Nephron (organoid): ENCODE measurements at regions not wholly inside any gene's neighbourhood (a gene's known extent, or its start where the extent isn't known, plus 50 kb on each side); places are given as distances from the start of the nearest gene placed in this dataset.
"Not testable (repeated sequence)": the region's sequence is repeated elsewhere in the genome, so short reads cannot be mapped to it uniquely, and the experiment has no call there.

Source experiments
- H3K27ac Mint-ChIP-seq, 3 experiments: 2 replicates each; pipeline ENCODE4 v1.8.0; 2020; ENCODE audit warnings: mixed read lengths in 3 of 3, mild to moderate bottlenecking in 2 of 3, moderate library complexity in 1 of 3
- H3K27me3 Mint-ChIP-seq: 2 replicates; pipeline ENCODE4 v1.8.0; 2021; ENCODE audit warnings: low read depth, mild to moderate bottlenecking, moderate library complexity, mixed read lengths
- H3K36me3 Mint-ChIP-seq: 2 replicates; pipeline ENCODE4 v1.8.0; 2020; ENCODE audit warnings: low read depth, mixed read lengths
- H3K4me1 Mint-ChIP-seq: 2 replicates; pipeline ENCODE4 v1.8.0; 2020; ENCODE audit warnings: mixed read lengths
- H3K4me3 Mint-ChIP-seq, 3 experiments: 2 replicates each; pipeline ENCODE4 v1.8.0; 2020; ENCODE audit warnings: mild to moderate bottlenecking in 3 of 3, mixed read lengths in 3 of 3, moderate library complexity in 2 of 3
- H3K9me3 Mint-ChIP-seq: 2 replicates; pipeline ENCODE4 v1.8.0; 2020; ENCODE audit warnings: mixed read lengths
- CTCF ChIP-seq, 3 experiments: fragments of 200-600 bp; sonication (generic); IDR thresholded peaks; one replicate each; pipeline ENCODE4 v1.5.0; 2021; ENCODE audit warnings: antibody characterized with exemption in 3 of 3; ENCODE audit not compliant: unreplicated experiment in 3 of 3

- Mint-ChIP-seq H3K9me3 (peaks cover 2% of the 10 kb centered on the region), H3K36me3 (no peaks in the 10 kb centered on the region), H3K4me1 (no peaks in the 10 kb centered on the region), H3K27ac (no peak overlapping the region), H3K27me3 (no peaks in the 10 kb centered on the region), H3K4me3 (no peak overlapping the region)
- no peak for TF ChIP-seq CTCF (IDR thresholded peaks at IDR 0.05; ENCODE audit: unreplicated experiment in 3 of 3)
These were observed 764.4 kb upstream of the NUDT12 start for GRCh38 chr5:104326966-104327365.

- no peak overlapping the region for H3K27ac Mint-ChIP-seq
- H3K4me1 Mint-ChIP-seq: no peaks in the 10 kb centered on the region
- no peaks in the 10 kb centered on the region for H3K36me3 Mint-ChIP-seq
- no peaks in the 10 kb centered on the region for H3K27me3 Mint-ChIP-seq
- H3K9me3 Mint-ChIP-seq: no peaks in the 10 kb centered on the region
- no peak for TF ChIP-seq CTCF (IDR thresholded peaks at IDR 0.05; ENCODE audit: unreplicated experiment in 3 of 3)
- no peak overlapping the region for H3K4me3 Mint-ChIP-seq
These were observed 762.8 kb upstream of the NUDT12 start for GRCh38 chr5:104325356-104325755.

- not testable (repeated sequence) for H3K4me1 Mint-ChIP-seq
These were observed 754.1 kb upstream of the NUDT12 start for GRCh38 chr5:104316676-104317075.

GRCh38 chr5:104312481-104312880, 749.9 kb upstream of the NUDT12 start:
- H3K9me3 Mint-ChIP-seq: peaks cover 2% of the 10 kb centered on the region
- no peaks in the 10 kb centered on the region for H3K36me3 Mint-ChIP-seq
- no peak overlapping the region for H3K4me3 Mint-ChIP-seq
- H3K4me1 Mint-ChIP-seq: no peaks in the 10 kb centered on the region
- H3K27me3 Mint-ChIP-seq: peaks cover 4% of the 10 kb centered on the region
- no peak for TF ChIP-seq CTCF (IDR thresholded peaks at IDR 0.05; ENCODE audit: unreplicated experiment in 3 of 3)
- H3K27ac Mint-ChIP-seq: no peak overlapping the region

More at GRCh38 chr5:104316676-104317075, 754.1 kb upstream of the NUDT12 start:
- not testable (repeated sequence) for H3K9me3 Mint-ChIP-seq, H3K27ac Mint-ChIP-seq, H3K36me3 Mint-ChIP-seq, H3K4me3 Mint-ChIP-seq, H3K27me3 Mint-ChIP-seq

- Mint-ChIP-seq H3K4me1 (no peaks in the 10 kb centered on the region), H3K36me3 (no peaks in the 10 kb centered on the region), H3K4me3 (no peak overlapping the region), H3K9me3 (no peaks in the 10 kb centered on the region), H3K27me3 (no peaks in the 10 kb centered on the region), H3K27ac (no peak overlapping the region)
- no peak for TF ChIP-seq CTCF (IDR thresholded peaks at IDR 0.05; ENCODE audit: unreplicated experiment in 3 of 3)
These were observed 743.0 kb upstream of the NUDT12 start for GRCh38 chr5:104305602-104306001.

- Mint-ChIP-seq H3K27ac (no peak overlapping the region), H3K4me3 (no peak overlapping the region), H3K4me1 (no peaks in the 10 kb centered on the region), H3K36me3 (no peaks in the 10 kb centered on the region), H3K9me3 (no peaks in the 10 kb centered on the region), H3K27me3 (no peaks in the 10 kb centered on the region)
- no peak for TF ChIP-seq CTCF (IDR thresholded peaks at IDR 0.05; ENCODE audit: unreplicated experiment in 3 of 3)
These were observed 737.6 kb upstream of the NUDT12 start for GRCh38 chr5:104299998-104300706.
